Right ventricle myocardium inferior (tissue), 1 donor: ENCODE measurements at regions not wholly inside any gene's neighbourhood (a gene's known extent, or its start where the extent isn't known, plus 50 kb on each side); places are given as distances from the start of the nearest gene placed in this dataset.
"Not testable (repeated sequence)": the region's sequence is repeated elsewhere in the genome, so short reads cannot be mapped to it uniquely, and the experiment has no call there.

Source experiments
- ATAC-seq: fragments of 200-7000 bp; cut with Tn5 transposase; one replicate; pipeline ENCODE4 v1.9.1; 2020; ENCODE audit warnings: mild to moderate bottlenecking, moderate library complexity
- DNase-seq: peaks from one replicate; pipeline ENCODE4 v3.0.0; 2021; ENCODE audit errors: missing footprints
- intact Hi-C: fragments of 100-400 bp; cut with DNase I; formaldehyde crosslinking; loops from one replicate; pipeline ENCODE4 v1.11.0; 2022
- donor health status: DM: no; HTN: yes; CAD: no; lungs with severe emphysema.

- intact Hi-C loops = no loop called here
- DNase-seq (no peak), ATAC-seq (no peak)
These were observed 651.5 kb downstream of the MAFB start for GRCh38 chr20:40037511-40037910.

DNA sequence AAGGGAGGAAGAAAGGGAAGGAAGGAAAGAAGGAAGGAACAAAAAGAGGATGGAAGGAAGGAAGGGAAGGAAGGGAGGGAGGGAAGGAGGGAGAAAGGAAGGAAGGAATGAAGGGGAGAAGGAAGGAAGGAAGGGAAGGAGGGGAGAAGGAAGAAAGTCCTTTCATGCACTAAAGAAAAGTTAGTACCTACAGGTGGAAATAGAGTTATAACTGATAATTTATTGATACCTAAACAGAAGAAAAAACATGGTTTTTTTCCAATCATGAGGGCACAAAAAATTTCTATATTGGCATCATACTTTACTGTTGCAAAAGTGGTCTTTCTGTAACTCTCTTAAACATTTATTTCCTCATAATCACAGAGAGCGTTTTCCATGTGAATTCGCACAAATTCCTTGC is 659.4 kb downstream of the MAFB start:
- ATAC-seq (no peak), DNase-seq (no peak)
- intact Hi-C loops = no loop called here

- no peak for ATAC-seq
- intact Hi-C loops = no loop called here
These were observed 669.5 kb downstream of the MAFB start for GRCh38 chr20:40019510-40019909.

GRCh38 chr20:40017765-40018164 is 671.3 kb downstream of the MAFB start:
- intact Hi-C loops = no loop called here

More at GRCh38 chr20:40019510-40019909, 669.5 kb downstream of the MAFB start:
- DNase-seq = no peak

DNA sequence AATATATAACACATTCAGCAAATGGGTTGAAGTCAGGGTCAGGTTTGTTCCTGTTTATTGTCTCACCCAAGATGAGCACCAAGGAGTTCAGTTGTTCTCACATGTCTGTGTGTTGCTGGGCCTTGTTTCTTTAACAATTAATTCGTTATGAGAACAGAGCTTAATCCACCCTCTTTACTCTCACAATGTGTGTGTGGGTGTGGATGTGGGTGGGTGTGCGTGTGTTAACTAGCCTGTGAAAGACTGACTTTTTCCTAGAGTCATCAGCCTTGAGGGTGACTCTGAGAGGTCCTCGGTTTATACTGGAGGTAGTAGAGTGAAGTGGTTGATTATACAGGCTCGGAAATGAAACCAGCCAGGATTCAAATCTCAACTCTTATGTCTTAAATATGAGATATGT is 672.1 kb downstream of the MAFB start:
- ATAC-seq (no peak), DNase-seq (no peak)
- intact Hi-C loops = no loop called here

More at GRCh38 chr20:40017765-40018164, 671.3 kb downstream of the MAFB start:
- DNase-seq (no peak), ATAC-seq (no peak)

DNA sequence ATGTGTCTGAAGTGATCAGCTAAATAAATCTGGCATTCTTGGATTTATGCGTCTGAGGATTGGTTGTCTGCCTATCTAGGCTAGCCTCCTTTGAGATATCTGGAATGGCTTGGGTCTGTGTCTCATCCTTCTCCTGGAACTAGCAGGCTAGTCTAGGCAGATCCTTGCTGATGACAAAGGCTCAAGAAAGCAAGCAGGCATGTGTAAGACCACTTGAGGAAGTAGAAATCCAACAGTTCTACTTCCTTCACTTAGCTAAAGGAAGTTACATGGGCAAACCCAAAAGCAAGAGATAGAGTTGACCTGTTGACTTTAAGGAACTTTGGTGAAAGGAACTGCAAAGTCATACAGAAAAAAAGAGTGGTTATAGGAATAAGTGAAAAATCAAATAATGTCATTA is 672.6 kb downstream of the MAFB start:
- ATAC-seq = no peak
- intact Hi-C loops = no loop called here

GRCh38 chr20:40012026-40012425 is 677.0 kb downstream of the MAFB start:
- DNase-seq, ATAC-seq, intact Hi-C loops: not testable (repeated sequence)

More for the DNA sequence above, 672.6 kb downstream of the MAFB start:
- no peak for DNase-seq

GRCh38 chr20:40010483-40010882 is 678.6 kb downstream of the MAFB start:
- intact Hi-C loops = no loop called here
- DNase-seq (no peak), ATAC-seq (no peak)

DNA sequence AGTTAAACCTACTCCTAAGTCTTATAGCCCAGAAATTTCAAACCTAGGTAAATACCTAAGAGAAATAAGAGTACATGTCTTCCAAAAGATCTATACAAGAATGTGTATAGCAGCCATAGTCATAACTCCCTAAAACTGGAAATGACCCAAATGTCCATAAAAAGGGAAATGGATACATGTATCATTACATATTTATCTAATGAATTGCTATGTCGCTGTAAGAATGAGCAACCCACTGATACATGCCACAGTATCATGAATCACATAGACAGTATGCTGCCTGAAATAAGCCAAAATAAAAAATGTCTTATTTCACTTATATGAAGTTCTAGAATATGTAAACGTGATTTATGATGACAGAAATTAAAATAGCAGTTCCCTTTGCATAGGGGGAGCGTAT is 679.5 kb downstream of the MAFB start:
- ATAC-seq (no peak), DNase-seq (no peak)
- intact Hi-C loops = no loop called here

DNA sequence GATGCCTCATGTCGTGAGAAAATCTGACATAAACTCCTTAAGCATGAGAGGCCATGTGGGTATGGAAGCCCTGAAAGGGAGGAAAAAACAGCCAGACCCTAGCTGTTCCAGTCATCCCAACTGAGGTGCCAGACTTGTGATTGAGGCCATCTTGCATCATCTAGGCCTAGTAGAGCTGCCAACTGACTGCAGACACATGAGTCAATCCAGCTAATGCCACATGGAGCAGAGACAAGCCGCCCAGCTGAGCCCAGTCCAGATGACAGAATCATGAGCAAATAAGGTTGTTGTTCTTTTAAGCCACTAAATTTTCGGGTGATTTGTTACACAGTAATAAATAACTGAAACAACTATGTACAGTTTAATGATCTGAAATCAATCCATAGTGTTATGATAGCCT is 680.9 kb downstream of the MAFB start:
- no peak for DNase-seq
- intact Hi-C loops = no loop called here
- ATAC-seq = no peak

DNA sequence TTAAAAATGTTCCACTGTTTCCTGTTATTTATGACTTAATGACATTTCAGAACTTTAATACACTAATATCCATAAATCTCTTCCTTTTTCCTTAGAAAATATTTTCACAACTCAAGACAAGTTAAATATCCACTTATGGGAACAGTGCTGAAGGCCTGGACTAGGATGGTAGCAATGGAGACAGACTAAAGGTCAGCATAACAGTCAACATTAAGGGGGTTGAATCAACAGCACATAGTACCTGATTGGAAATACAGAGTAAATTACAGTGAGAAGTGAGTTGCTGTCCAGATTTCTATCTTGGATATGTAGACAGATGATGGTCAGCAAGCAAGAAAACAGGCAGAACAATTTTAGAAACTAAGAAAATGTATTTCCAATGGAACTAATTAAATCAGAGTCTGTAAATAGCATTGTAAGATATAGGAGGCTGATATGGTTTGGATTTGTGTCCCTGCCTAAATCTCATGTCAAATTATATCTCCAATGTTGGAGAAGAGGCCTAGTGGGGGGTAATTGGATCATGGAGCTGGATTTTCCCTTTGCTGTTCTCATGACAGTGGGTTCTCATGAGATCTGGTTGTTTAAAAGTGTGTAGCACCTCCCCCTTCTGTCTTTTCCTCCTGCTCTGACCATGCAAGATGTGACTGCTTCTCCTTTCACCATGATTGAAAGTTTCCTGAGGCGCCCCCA is 682.7 kb downstream of the MAFB start:
- ATAC-seq = no peak
- intact Hi-C loops = no loop called here
- no peak for DNase-seq

GRCh38 chr20:40004092-40004491 is 684.9 kb downstream of the MAFB start:
- DNase-seq, intact Hi-C loops, ATAC-seq: not testable (repeated sequence)

DNA sequence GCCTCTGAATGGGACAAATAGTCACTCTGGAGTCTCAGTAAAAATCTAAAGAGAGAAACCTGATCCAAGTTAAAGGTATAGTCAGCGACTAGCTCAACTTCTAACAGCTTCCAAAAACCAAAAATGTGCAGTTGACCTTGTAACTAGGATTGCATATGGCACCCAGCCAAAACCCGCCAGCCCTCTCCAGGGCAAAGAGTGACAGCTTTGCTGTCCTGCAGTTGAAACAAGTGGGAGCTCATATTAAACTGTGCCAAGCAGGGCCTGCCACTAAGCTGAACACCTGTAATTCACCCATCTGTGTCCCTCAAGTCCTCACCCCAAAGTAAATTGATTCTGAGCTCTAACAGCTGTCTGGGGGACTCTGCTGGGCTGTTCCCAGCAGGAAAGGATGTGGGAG is 695.3 kb downstream of the MAFB start:
- intact Hi-C loops = no loop called here

GRCh38 chr20:39990692-39991091 is 698.3 kb downstream of the MAFB start:
- ATAC-seq = no peak
- intact Hi-C loops = no loop called here
- DNase-seq = no peak

More for the DNA sequence above, 695.3 kb downstream of the MAFB start:
- ATAC-seq (no peak), DNase-seq (no peak)

- no peak for DNase-seq
- no peak for ATAC-seq
- intact Hi-C loops = loop anchor here (10.0 kb wide), 1 partner anchor 196 kb away; no protein-coding TSS in a partner anchor
These were observed 700.0 kb downstream of the MAFB start for GRCh38 chr20:39988991-39989390.

DNA sequence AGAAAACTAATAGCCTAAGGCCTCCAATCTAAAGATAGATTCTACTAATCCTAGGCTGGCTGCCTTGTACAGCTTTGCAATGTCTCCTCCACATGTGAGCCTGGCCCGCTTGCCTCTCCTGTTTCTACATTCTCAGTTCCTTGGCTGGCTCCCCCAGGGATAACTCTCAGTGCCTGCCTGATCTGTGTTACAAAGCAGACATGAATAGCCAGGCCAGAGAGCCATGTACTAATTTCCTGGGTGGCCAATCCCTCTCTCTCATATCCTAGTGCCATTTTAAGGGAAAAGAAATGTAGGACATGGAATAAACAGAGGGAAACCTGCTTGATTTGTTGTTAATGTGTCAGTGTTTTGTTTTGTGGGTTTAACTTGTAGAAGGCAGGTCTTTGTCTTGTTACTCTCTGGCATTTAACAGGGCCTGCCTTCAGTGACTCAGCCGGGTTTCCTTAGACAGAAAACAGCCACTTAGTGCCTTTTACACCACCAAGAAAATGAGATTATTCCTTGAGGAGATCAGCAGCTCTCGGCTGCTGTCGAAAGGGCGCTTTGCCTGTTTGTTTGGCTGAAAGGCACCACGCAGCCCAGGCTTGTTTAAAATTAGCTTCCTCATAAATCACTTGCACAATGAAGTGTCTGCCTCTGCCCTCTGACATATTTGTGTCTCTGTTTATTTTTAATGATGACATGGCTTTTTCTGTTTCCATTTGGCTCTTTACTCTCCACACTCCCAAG is 702.7 kb downstream of the MAFB start:
- ATAC-seq = peak; percentile 93
- intact Hi-C loops = loop anchor here (10.0 kb wide), 1 partner anchor 198 kb away; no protein-coding TSS in a partner anchor

GRCh38 chr20:39985271-39985827 is 703.7 kb downstream of the MAFB start:
- ATAC-seq (no peak), DNase-seq (no peak)
- intact Hi-C loops = loop anchor here (10.0 kb wide), 1 partner anchor 199 kb away; no protein-coding TSS in a partner anchor

More for the DNA sequence above, 702.7 kb downstream of the MAFB start:
- DNase-seq = peak; percentile 80

GRCh38 chr20:39983655-39984054 is 705.4 kb downstream of the MAFB start:
- peak; percentile 72 for ATAC-seq
- intact Hi-C loops = loop anchor here (10.0 kb wide), 1 partner anchor 201 kb away; no protein-coding TSS in a partner anchor
- DNase-seq = no peak

DNA sequence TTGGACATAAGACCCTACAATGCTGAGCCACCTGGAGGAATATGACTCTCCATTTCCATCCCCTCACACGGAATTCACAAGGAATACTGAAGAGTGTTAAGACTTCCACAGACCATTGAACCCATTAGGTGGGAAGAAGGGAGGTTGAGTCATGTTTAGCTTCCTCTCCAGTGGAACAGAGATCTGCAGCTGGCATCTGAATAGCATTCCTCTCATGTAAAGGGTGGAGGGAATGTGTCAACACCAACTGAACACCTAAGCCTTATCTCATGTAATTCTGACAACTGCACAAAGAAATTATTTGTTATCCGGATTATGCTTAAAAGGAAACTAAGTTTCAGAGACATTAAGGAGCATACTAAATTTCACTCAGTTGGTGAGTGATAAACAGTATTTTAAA is 705.9 kb downstream of the MAFB start:
- ATAC-seq (peak; percentile 45), DNase-seq (no peak)
- intact Hi-C loops = loop anchor here (10.0 kb wide), 1 partner anchor 202 kb away; no protein-coding TSS in a partner anchor
